HG02759 (cell line): ENCODE measurements at regions not wholly inside any gene's neighbourhood (a gene's known extent, or its start where the extent isn't known, plus 50 kb on each side); places are given as distances from the start of the nearest gene placed in this dataset.

ENCODE experiments used
- ATAC-seq: cut with Tn5 transposase; IDR thresholded peaks from one replicate; pipeline ENCODE4 v1.9.1; 2021; ENCODE audit warnings: mild to moderate bottlenecking, moderate library complexity; ENCODE audit not compliant: unreplicated experiment

GRCh38 chr3:87175732-87176131, 51.4 kb upstream of the CHMP2B start:
- no peak for ATAC-seq

- no peak for ATAC-seq
Measured at GRCh38 chr3:87173776-87174175, 53.3 kb upstream of the CHMP2B start.

- ATAC-seq, result no peak
Measured at GRCh38 chr3:87173071-87173470, 54.0 kb upstream of the CHMP2B start.

- peak; percentile 92 for ATAC-seq
Measured at GRCh38 chr3:87167628-87168456, 59.3 kb upstream of the CHMP2B start.

GRCh38 chr3:87164245-87164644, 62.9 kb upstream of the CHMP2B start:
- ATAC-seq, result no peak

GRCh38 chr3:87161851-87162250, 65.3 kb upstream of the CHMP2B start:
- ATAC-seq, result no peak

GRCh38 chr3:87161417-87161816, 65.7 kb upstream of the CHMP2B start:
- ATAC-seq, result no peak

GRCh38 chr3:87161013-87161412, 66.1 kb upstream of the CHMP2B start:
- ATAC-seq, result no peak

GRCh38 chr3:87158823-87159222, 68.3 kb upstream of the CHMP2B start:
- ATAC-seq, result no peak

- no peak for ATAC-seq
Measured at GRCh38 chr3:87148020-87148419, 79.1 kb upstream of the CHMP2B start.

GRCh38 chr3:87147562-87147961, 79.5 kb upstream of the CHMP2B start:
- ATAC-seq, result no peak

- ATAC-seq, result peak; percentile 97
Measured at GRCh38 chr3:87145553-87145952, 81.6 kb upstream of the CHMP2B start.

GRCh38 chr3:87136066-87136596, 91.0 kb upstream of the CHMP2B start:
- ATAC-seq, result no peak

- ATAC-seq, result no peak
Measured at GRCh38 chr3:87135412-87135811, 91.7 kb upstream of the CHMP2B start.

- ATAC-seq, result no peak
Measured at GRCh38 chr3:87132801-87133200, 94.3 kb upstream of the CHMP2B start.

- no peak for ATAC-seq
Measured at GRCh38 chr3:87128006-87128405, 99.1 kb upstream of the CHMP2B start.

GRCh38 chr3:87127281-87127680, 99.8 kb upstream of the CHMP2B start:
- ATAC-seq, result no peak

- no peak for ATAC-seq
Measured at GRCh38 chr3:87126321-87126720, 100.8 kb upstream of the CHMP2B start.

- no peak for ATAC-seq
Measured at GRCh38 chr3:87125116-87125515, 102.0 kb upstream of the CHMP2B start.

- no peak for ATAC-seq
Measured at GRCh38 chr3:87122766-87123165, 104.3 kb upstream of the CHMP2B start.

GRCh38 chr3:87121856-87122255, 105.3 kb upstream of the CHMP2B start:
- ATAC-seq, result no peak

GRCh38 chr3:87120881-87121280, 106.2 kb upstream of the CHMP2B start:
- no peak for ATAC-seq

- no peak for ATAC-seq
Measured at GRCh38 chr3:87120236-87120635, 106.9 kb upstream of the CHMP2B start.
